HepG2 (cell line): ENCODE measurements at regions not wholly inside any gene's neighbourhood (a gene's known extent, or its start where the extent isn't known, plus 50 kb on each side); places are given as distances from the start of the nearest gene placed in this dataset.
A peak's percentile ranks its signal among the peaks of the same experiment; 100 is the strongest.

Experiments
- ATAC-seq: fragments of 200-7000 bp; cut with Tn5 transposase; 3 replicates; pipeline ENCODE4 v1.9.1; 2020; ENCODE audit warnings: mild to moderate bottlenecking, moderate library complexity
- BruUV-seq: library from RNA; stranded (reverse); fragments of 400-500 nt; replicated peaks from 2 replicates; lab custom pipeline; 2021; lab: Mats Ljungman, UMichigan
- CTCF ChIA-PET: fragments of 300-600 bp; formaldehyde crosslinking; extraction: SDS; loops from one replicate; lab custom pipeline; 2021; ENCODE audit warnings: low total read pairs, inconsistent platforms, low intra/inter-chr PET ratio; lab: Yijun Ruan, JAX
- POLR2A ChIA-PET: fragments of 350-600 bp; sonication (Branson Sonifier 250); formaldehyde crosslinking; loops from one replicate; lab custom pipeline; 2020; ENCODE audit warnings: antibody characterized with exemption, inconsistent platforms; lab: Yijun Ruan, JAX
- DNase-seq: peaks from one replicate; pipeline ENCODE4 v3.0.0-alpha.2; 2015; ENCODE audit warnings: low spot score
- FAIRE-seq: peaks from 3 replicates; lab custom pipeline; 2011; peaks lifted over from hg19 to GRCh38; lab: Jason Lieb, UNC
- H2AFZ ChIP-seq: one replicate; pipeline ENCODE4 v1.6.1; 2011; ENCODE audit warnings: low read length, inconsistent platforms
- H3K27ac ChIP-seq: fragments of 300-600 bp; 3 replicates; pipeline ENCODE4 v1.8.0; 2011; ENCODE audit warnings: mixed run types, mild to moderate bottlenecking, mixed read lengths, low read length, inconsistent platforms; ENCODE audit not compliant: insufficient read depth; ENCODE audit errors: extremely low read length
- H3K27me3 ChIP-seq, 2 experiments: fragments of 200-600 bp in 1 of 2; 2 replicates in 1 of 2; 3 replicates in 1 of 2; pipeline versions ENCODE4 v1.6.0 to v1.8.0; 2011; ENCODE audit warnings: low read length in 2 of 2, mild to moderate bottlenecking in 2 of 2, moderate library complexity in 2 of 2, inconsistent platforms in 1 of 2; ENCODE audit not compliant: insufficient read depth in 2 of 2, control insufficient read depth in 1 of 2
- H3K36me3 ChIP-seq, 2 experiments: fragments of 200-600 bp in 1 of 2; replicated peaks in 1 of 2; 2 replicates in 1 of 2; 3 replicates in 1 of 2; pipeline versions ENCODE4 v1.5.1 to v1.8.0; 2011; ENCODE audit warnings: low read length in 2 of 2, inconsistent platforms in 1 of 2; ENCODE audit not compliant: insufficient read depth in 2 of 2, control insufficient read depth in 1 of 2
- H3K4me1 ChIP-seq: 2 replicates; pipeline ENCODE4 v1.5.1; 2012; ENCODE audit warnings: low read length, inconsistent platforms; ENCODE audit not compliant: insufficient read depth
- H3K4me2 ChIP-seq: 2 replicates; pipeline ENCODE4 v1.6.0; 2011; ENCODE audit warnings: low read depth, low read length, inconsistent platforms
- H3K4me3 ChIP-seq, 3 experiments: fragments of 200-600 bp in 1 of 3; sonication (generic), shearing (Covaris generic) in 1 of 3; replicated peaks in 1 of 3; 2 replicates each; pipeline ENCODE4 v1.5.1; 2011 to 2016; ENCODE audit warnings: low read length in 3 of 3, inconsistent platforms in 2 of 3, low read depth in 2 of 3, mild to moderate bottlenecking in 2 of 3, control low read depth in 1 of 3, mixed read lengths in 1 of 3; ENCODE audit not compliant: insufficient read depth in 1 of 3
- H3K79me2 ChIP-seq: one replicate; pipeline ENCODE4 v1.6.1; 2011; ENCODE audit warnings: low read length, inconsistent platforms; ENCODE audit not compliant: insufficient read depth
- H3K9ac ChIP-seq: 2 replicates; pipeline ENCODE4 v1.6.0; 2011; ENCODE audit warnings: mild to moderate bottlenecking, low read depth, low read length, inconsistent platforms; ENCODE audit not compliant: insufficient read depth
- H3K9me3 ChIP-seq: 2 replicates; pipeline ENCODE4 v1.5.1; 2012; ENCODE audit warnings: mild to moderate bottlenecking, low read length
- H4K20me1 ChIP-seq: 2 replicates; pipeline ENCODE4 v1.6.0; 2011; ENCODE audit warnings: inconsistent platforms, mild to moderate bottlenecking, low read length, moderate library complexity; ENCODE audit not compliant: insufficient read depth
- ATF7 ChIP-seq, 2 experiments: fragments of 450-650 bp in 1 of 2; sonication (generic) in 1 of 2; formaldehyde crosslinking in 1 of 2; IDR thresholded peaks; 2 replicates each; pipeline versions ENCODE4 v1.4.0 to v1.6.1; 2016 to 2020; ENCODE audit warnings: antibody characterized with exemption in 1 of 2, mild to moderate bottlenecking in 1 of 2, missing genetic modification reagents in 1 of 2
- CTCF ChIP-seq: sonication (generic); formaldehyde crosslinking; IDR thresholded peaks from 2 replicates; pipeline ENCODE4 v1.5.0; 2020; ENCODE audit warnings: mild to moderate bottlenecking, missing genetic modification reagents, moderate library complexity
- FLYWCH1 ChIP-seq: sonication (generic); formaldehyde crosslinking; IDR thresholded peaks from 2 replicates; pipeline ENCODE4 v1.8.1; 2023; ENCODE audit warnings: mild to moderate bottlenecking, missing genetic modification reagents
- NFAT5 ChIP-seq: sonication (generic); formaldehyde crosslinking; IDR thresholded peaks from 2 replicates; pipeline ENCODE4 v1.4.0; 2020; ENCODE audit warnings: missing genetic modification reagents
- RFX5 ChIP-seq: IDR thresholded peaks from 2 replicates; pipeline ENCODE4 v1.6.1; 2011; ENCODE audit warnings: low read depth, low read length, improper control_type of control experiment
- STAG1 ChIP-seq: sonication (generic); formaldehyde crosslinking; IDR thresholded peaks from 2 replicates; pipeline ENCODE4 v1.4.0; 2020; ENCODE audit warnings: missing genetic modification reagents
- TEAD2 ChIP-seq: sonication (generic); formaldehyde crosslinking; IDR thresholded peaks from 2 replicates; pipeline ENCODE4 v1.9.0; 2021; ENCODE audit warnings: missing genetic modification reagents
- ZNF7 ChIP-seq: IDR thresholded peaks from 2 replicates; pipeline ENCODE4 v1.6.1; 2016; ENCODE audit warnings: missing biosample characterization, missing genetic modification reagents
- whole genome bisulfite sequencing: methylation state at CpG from one replicate; pipeline ENCODE4 v1.1.6; 2017; ENCODE audit warnings: low lambda C conversion rate; 5-methylcytosine and 5-hydroxymethylcytosine counted together
- in situ Hi-C: cut with HindIII; loops from 2 replicates; pipeline ENCODE4 v1.10.0; 2017; ENCODE audit warnings: low pct_unique_long_range_greater_than_20kb; ENCODE audit not compliant: extremely low pct_ligation_motif_present
- intact Hi-C: fragments of 100-400 bp; cut with micrococcal nuclease; formaldehyde crosslinking; loops from one replicate; pipeline ENCODE4 v1.10.0; 2022; ENCODE audit not compliant: unreplicated experiment
- TF ChIP-seq, protein P1 (sequence below): sonication (generic); formaldehyde crosslinking; IDR thresholded peaks from 2 replicates; pipeline ENCODE4 v1.9.0; 2021; ENCODE audit warnings: missing genetic modification reagents, mild to moderate bottlenecking, borderline replicate concordance

- no peak for TF ChIP-seq TEAD2 (CRISPR knock-in tag)
Observed at GRCh38 chr10:55180357-55180756, 379.3 kb upstream of the PCDH15 start (continued).

- TF ChIP-seq CTCF, result 0 out of 2 replicates have a peak, but pooled peaks have one; percentile 10
- TF ChIP-seq STAG1 (CRISPR knock-in tag), result 0 out of 2 replicates have a peak, but pooled peaks have one; percentile 11
- no peak for TF ChIP-seq FLYWCH1 (CRISPR knock-in tag)
- ATAC-seq (peak; percentile 84), DNase-seq (peak; percentile 8), FAIRE-seq (no peak)
- no peak overlapping the region for H3K4me3 ChIP-seq
- 0% methylated on average over 4 of the region's 4 CpGs for WGBS
- no peaks in the 10 kb centered on the region for H3K36me3 ChIP-seq
- in situ Hi-C loops (no loop called here), intact Hi-C loops (no loop called here)
- H3K9ac ChIP-seq, result no peak overlapping the region
- H3K4me2 ChIP-seq, result no peak overlapping the region
- no peaks in the 10 kb centered on the region for H3K4me1 ChIP-seq
- H3K27me3 ChIP-seq, result no peaks in the 10 kb centered on the region
- no TSS peak for BruUV-seq
- ChIA-PET POLR2A (no interaction called here), CTCF (no interaction called here)
- H3K9me3 ChIP-seq, result no peaks in the 10 kb centered on the region
- H4K20me1 ChIP-seq, result no peaks in the 10 kb centered on the region
- H3K79me2 ChIP-seq, result no peaks in the 10 kb centered on the region
- no peak overlapping the region for H3K27ac ChIP-seq
- no peak overlapping the region for H2AFZ ChIP-seq
Observed at GRCh38 chr10:55174419-55174818, 373.4 kb upstream of the PCDH15 start.

- Histone ChIP-seq H3K27me3 (no peaks in the 10 kb centered on the region), H3K9ac (no peak overlapping the region), H3K4me2 (no peak overlapping the region), H3K4me3 (no peak overlapping the region), H2AFZ (no peak overlapping the region), H3K79me2 (no peaks in the 10 kb centered on the region), H4K20me1 (no peaks in the 10 kb centered on the region), H3K36me3 (no peaks in the 10 kb centered on the region)
- CTCF ChIA-PET, result no interaction called here
- intact Hi-C loops, result no loop called here
- ATAC-seq (no peak), FAIRE-seq (no peak)
- in situ Hi-C loops, result no loop called here
- no peak for TF ChIP-seq NFAT5 (CRISPR knock-in tag)
- TF ChIP-seq, protein P1, sequence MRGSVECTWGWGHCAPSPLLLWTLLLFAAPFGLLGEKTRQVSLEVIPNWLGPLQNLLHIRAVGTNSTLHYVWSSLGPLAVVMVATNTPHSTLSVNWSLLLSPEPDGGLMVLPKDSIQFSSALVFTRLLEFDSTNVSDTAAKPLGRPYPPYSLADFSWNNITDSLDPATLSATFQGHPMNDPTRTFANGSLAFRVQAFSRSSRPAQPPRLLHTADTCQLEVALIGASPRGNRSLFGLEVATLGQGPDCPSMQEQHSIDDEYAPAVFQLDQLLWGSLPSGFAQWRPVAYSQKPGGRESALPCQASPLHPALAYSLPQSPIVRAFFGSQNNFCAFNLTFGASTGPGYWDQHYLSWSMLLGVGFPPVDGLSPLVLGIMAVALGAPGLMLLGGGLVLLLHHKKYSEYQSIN (CRISPR knock-in tag), result no peak
- peak; percentile 64; the same call in 1 of the 2 replicates for TF ChIP-seq ATF7 (IDR thresholded peaks at IDR 0.05)
- TF ChIP-seq ATF7 (CRISPR knock-in tag; IDR thresholded peaks at IDR 0.05), result no peak
- no peak for TF ChIP-seq ZNF7 (CRISPR knock-in tag)
- TF ChIP-seq RFX5, result peak; percentile 60; the same call in 1 of the 2 replicates
- TF ChIP-seq, all 625 proteins: peak for 2
- no peak overlapping the region for H3K27ac ChIP-seq
- H3K4me1 ChIP-seq, result no peaks in the 10 kb centered on the region
- H3K9me3 ChIP-seq, result no peaks in the 10 kb centered on the region
- 37% methylated on average over 1 of the region's 1 CpG for WGBS
- POLR2A ChIA-PET, result no interaction called here
- no TSS peak for BruUV-seq
- no peak for DNase-seq
Observed at GRCh38 chr10:55169493-55169892, 368.5 kb upstream of the PCDH15 start.
